ENCODE measurements at regions not wholly inside any gene's neighbourhood (a gene's known extent, or its start where the extent isn't known, plus 50 kb on each side); places are given as distances from the start of the nearest gene placed in this dataset.

GRCh38 chr7:152544971-152545619, 109.3 kb upstream of the KMT2C start:
- no peak for TF ChIP-seq CTCF (IDR thresholded peaks at IDR 0.05; ENCODE audit: borderline replicate concordance, extremely low read depth, low read length, poor library complexity, severe bottlenecking)
- TF ChIP-seq EZH2 (IDR thresholded peaks at IDR 0.05; ENCODE audit: borderline replicate concordance, low read depth, low read length, severe bottlenecking) = no peak
